RKO (cell line): ENCODE measurements at regions not wholly inside any gene's neighbourhood (a gene's known extent, or its start where the extent isn't known, plus 50 kb on each side); places are given as distances from the start of the nearest gene placed in this dataset.
A peak's percentile ranks its signal among the peaks of the same experiment; 100 is the strongest.
"Not testable (repeated sequence)": the region's sequence is repeated elsewhere in the genome, so short reads cannot be mapped to it uniquely, and the experiment has no call there.

Experiments used
- DNase-seq: peaks from one replicate; pipeline ENCODE4 v3.0.0-alpha.2; 2016; ENCODE audit warnings: low spot score

GRCh38 chr3:76532158-76532822 is 507.6 kb upstream of the ROBO2 start:
- no peak for DNase-seq

- not testable (repeated sequence) for DNase-seq
These were observed 506.2 kb upstream of the ROBO2 start for GRCh38 chr3:76533710-76534109.

- DNase-seq, result not testable (repeated sequence)
These were observed 502.0 kb upstream of the ROBO2 start for GRCh38 chr3:76537857-76538256.

GRCh38 chr3:76547674-76548073 is 492.2 kb upstream of the ROBO2 start:
- no peak for DNase-seq

- DNase-seq, result no peak
These were observed 489.2 kb upstream of the ROBO2 start for GRCh38 chr3:76550522-76551201.

GRCh38 chr3:76551739-76552138 is 488.2 kb upstream of the ROBO2 start:
- no peak for DNase-seq

- DNase-seq, result no peak
These were observed 487.2 kb upstream of the ROBO2 start for GRCh38 chr3:76552653-76553052.

GRCh38 chr3:76554707-76555106 is 485.2 kb upstream of the ROBO2 start:
- DNase-seq, result no peak

GRCh38 chr3:76561494-76562236 is 478.2 kb upstream of the ROBO2 start:
- DNase-seq, result no peak

- DNase-seq, result no peak
These were observed 474.2 kb upstream of the ROBO2 start for GRCh38 chr3:76565496-76566210.

GRCh38 chr3:76566211-76566534 is 473.7 kb upstream of the ROBO2 start:
- no peak for DNase-seq

GRCh38 chr3:76566904-76567303 is 473.0 kb upstream of the ROBO2 start:
- DNase-seq, result no peak

- peak; percentile 22 for DNase-seq
These were observed 469.4 kb upstream of the ROBO2 start for GRCh38 chr3:76570436-76571057.

- DNase-seq, result no peak
These were observed 463.7 kb upstream of the ROBO2 start for GRCh38 chr3:76576201-76576600.

- no peak for DNase-seq
These were observed 457.8 kb upstream of the ROBO2 start for GRCh38 chr3:76582098-76582497.

GRCh38 chr3:76582632-76583378 is 457.1 kb upstream of the ROBO2 start:
- no peak for DNase-seq

- DNase-seq, result peak; percentile 40
These were observed 454.0 kb upstream of the ROBO2 start for GRCh38 chr3:76585794-76586392.

GRCh38 chr3:76586471-76586870 is 453.4 kb upstream of the ROBO2 start:
- DNase-seq, result no peak

- no peak for DNase-seq
These were observed 429.7 kb upstream of the ROBO2 start for GRCh38 chr3:76610150-76610549.

- peak; percentile 3 for DNase-seq
These were observed 424.2 kb upstream of the ROBO2 start for GRCh38 chr3:76615719-76616118.

GRCh38 chr3:76624164-76624563 is 415.7 kb upstream of the ROBO2 start:
- no peak for DNase-seq
